C4-2B (cell line): ENCODE measurements at regions not wholly inside any gene's neighbourhood (a gene's known extent, or its start where the extent isn't known, plus 50 kb on each side); places are given as distances from the start of the nearest gene placed in this dataset.
"Not testable (repeated sequence)": the region's sequence is repeated elsewhere in the genome, so short reads cannot be mapped to it uniquely, and the experiment has no call there.

ENCODE experiments used
- CTCF ChIP-seq: fragments of 450-650 bp; conservative IDR thresholded peaks from 2 replicates; pipeline ENCODE4 v1.5.1; 2017; ENCODE audit warnings: mild to moderate bottlenecking
- ZFX ChIP-seq: fragments of 450-650 bp; IDR thresholded peaks from 2 replicates; pipeline ENCODE4 v1.6.1; 2017

GRCh38 chr7:121674455-121674854, 198.5 kb upstream of the PTPRZ1 start:
- not testable (repeated sequence) for TF ChIP-seq CTCF, ZFX
